Left hindlimb (tissue), 1 donor: ENCODE measurements at regions not wholly inside any gene's neighbourhood (a gene's known extent, or its start where the extent isn't known, plus 50 kb on each side); places are given as distances from the start of the nearest gene placed in this dataset.

Experiments
- DNase-seq: peaks from one replicate; pipeline ENCODE4 v3.0.0-alpha.2; 2018

DNA sequence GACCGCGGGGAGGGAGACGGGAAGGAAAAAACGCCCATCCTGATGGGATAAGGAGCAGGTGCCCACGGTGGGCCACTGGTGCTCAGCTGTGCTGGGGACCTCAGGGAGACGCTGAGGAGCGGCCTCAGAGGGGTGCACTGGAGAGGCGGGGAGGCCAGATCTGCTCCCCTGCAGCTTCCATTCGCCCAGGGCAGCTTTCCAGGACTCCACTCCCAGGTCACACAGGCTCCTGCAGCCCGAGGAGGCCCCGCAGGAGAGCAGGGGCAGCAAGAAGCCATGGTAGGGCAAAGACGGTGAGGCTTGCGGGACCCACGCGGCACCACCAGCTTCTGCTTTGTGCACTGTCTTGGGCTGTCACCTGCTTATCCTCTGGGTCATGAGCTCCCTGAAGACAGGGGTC, 82.5 kb upstream of the SULF2 start:
- no peak for DNase-seq

DNA sequence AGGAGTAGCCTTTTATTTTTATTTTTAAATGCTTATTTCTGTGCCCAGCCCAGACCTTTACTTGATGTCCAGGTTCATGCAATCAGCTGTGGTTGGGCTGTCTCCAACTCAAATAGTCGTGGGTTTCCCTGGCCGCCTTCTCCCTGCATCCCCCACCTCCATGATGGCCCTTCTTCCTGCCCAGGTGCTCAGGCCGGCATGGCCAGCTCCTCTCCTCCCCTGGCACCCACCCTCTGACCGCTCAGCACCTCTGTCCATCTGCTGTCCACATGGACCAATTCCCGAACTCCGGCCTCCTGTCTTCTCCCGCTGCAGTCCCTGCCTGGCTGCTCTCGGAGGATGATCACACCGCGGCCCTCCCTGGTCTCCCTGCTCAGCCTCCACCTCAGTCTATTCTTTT, 81.2 kb upstream of the SULF2 start:
- DNase-seq, result no peak

DNA sequence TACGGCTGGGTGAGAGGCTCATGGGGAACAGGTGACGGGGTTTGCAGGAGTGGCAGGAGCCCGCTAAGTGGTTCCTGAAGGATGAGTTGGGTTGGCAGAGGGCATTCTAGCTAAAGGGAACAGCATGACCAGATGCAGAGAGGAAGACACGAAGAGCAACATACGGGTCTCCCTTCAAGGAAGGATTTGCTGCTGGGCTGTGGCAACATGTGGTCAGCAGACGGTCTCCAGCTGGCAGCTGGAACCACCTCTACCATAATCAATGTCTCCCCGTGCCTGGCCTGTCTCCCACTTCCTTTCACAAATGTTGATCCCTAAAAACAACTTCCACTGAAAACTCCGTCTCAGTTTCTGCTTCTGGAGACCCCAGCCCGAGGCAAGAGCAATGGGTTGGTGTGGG, 80.6 kb upstream of the SULF2 start:
- no peak for DNase-seq

DNA sequence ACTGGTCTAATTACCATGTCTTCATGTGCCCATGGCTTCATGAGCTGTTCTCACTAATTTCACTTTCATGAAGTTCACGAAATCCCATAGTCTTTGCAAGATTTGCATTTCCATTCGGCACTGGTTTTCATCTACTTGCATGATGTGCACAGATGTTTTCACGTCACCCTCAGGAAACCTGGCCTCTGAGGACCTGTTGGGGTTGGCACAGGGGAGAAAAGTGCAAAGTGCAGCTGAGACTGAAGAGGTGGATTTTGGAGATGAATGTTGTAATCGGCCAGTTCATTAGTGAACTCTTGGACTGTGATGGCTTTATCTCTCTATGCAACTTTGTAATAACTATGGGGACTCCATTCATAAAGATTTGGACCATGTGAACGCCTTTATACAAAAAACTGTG, 80.2 kb upstream of the SULF2 start:
- DNase-seq, result no peak

DNA sequence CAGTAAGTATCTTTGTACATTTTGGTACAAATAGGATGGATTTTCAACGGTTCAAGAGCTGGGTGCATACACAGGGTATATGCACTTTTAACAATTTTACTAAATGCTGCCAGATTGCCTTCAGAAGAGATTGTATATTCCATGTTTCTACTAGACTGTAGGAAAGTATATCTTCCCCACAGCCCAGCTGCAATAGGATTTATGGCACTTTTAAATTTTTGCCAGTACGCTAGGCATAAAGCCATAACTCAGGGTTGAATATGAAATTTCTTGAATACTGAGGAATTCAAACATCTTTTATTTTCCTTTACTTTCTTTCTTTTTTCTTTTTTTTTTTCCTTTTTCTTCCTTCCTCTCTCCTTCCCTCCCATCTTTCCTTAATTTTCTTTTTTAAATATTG, 78.7 kb upstream of the SULF2 start:
- DNase-seq, result no peak

DNA sequence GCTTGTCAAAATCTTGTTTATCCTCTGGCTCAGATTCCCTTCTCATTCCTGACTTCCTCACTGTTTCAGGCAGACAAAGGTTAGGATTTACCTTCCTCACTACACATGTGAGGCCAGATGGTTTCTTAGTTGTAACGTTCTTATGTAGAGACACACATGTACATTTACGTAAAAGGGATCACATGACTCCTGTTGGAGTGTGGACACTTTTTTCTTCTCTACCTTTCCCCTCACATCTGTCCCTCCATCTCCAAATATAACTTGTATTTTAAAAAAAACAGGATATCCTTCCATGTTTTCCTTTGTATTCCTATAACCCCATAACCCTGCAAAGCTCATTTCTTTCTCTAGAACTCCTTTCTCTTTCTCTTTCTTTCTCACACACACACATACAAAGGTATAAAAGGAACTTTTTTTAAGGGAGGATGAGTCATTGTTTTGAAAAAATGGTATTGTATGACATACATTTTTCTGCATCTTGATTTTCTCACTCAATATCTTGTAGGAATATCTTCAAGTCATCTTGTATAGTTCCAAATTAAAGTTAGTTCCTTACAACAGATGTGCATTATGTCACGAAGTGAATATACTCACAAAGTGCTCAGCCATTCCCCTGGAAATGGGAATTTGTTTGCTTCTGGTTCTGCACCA, 78.2 kb upstream of the SULF2 start:
- DNase-seq, result no peak

DNA sequence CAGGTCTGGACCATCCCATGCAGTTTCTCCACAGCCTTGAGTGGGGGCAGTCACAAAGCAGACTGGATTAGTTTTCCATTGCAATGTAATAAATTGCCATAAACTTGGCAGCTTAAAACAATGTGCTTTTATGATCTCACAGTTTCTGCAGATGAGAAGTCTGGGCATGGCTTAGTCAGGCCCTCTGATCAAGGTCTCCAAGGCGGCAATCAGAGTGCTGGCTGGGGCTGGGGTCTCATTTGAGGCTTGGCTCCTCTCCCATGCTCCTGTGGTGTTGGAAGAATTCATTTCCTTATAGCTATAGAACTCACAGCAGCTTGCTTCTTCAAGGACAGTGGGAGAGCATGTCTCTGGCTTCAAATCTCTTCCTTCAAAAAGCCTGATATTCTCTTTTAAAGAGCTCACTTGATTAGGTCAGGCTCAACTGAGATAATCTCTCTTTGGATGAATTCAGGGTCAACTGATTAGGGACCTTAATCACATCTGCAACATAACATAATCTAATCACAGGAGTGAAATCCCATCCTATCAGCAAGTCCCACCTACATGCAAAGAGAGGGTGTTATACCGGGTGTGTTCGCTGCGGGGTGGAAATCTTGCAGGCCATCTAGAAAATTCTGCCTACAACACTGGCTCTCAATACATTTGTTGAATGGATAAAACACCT, 77.4 kb upstream of the SULF2 start:
- DNase-seq, result peak; percentile 70

DNA sequence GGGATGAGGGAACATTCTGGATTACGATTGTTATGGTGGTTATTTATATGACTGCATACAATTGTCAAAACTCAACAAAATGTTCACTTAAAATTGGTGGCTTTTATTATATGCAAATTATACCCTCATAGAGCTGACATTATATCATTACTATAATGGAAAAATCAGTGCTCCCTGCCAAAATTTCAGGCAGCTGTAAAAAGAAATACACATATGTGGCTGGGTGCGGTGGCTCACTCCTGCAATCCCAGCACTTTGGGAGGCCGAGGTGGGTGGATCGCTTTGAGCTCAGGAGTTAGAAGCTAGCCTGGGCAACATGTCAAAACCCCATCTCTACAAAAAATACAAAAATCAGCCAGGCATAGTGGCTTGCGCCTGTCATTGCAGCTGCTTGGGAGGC, 75.8 kb upstream of the SULF2 start:
- DNase-seq, result no peak

DNA sequence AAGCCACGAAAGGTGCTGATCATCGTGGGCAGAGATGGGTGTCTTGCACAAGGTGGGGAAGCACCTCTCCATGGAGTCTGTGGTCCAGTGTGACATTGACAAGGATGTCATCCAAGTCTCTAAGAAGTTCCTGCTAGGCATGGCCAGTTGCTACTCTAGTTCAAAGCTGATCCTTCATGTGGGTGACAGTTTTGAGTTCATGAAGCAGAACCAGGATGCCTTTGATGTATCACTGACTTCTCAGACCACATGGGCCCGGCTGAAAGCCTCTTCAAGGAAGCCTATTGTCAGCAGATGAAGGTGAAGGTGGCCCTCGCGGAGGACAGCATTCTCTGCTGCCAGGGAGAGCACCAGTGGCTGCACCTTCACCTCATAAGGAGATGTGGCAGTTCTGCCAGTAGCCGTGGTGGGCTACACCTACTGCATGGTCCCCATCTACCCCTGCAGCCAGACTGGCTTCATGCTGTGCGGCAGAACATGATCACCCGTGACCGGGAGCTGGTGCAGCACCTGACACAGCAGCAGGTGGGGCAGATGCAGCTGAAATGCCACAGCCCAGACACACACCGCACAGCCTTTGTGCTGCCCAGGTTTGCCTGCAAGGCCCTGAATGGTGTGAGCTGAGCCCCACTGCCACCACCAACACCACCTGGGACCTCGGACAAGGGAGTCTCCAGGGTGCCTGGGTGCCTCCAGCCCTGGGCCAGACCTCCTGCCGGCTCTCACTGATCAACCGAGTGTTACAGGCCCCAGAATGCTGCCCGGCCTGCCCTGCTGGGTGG, 75.0 kb upstream of the SULF2 start:
- DNase-seq, result no peak

DNA sequence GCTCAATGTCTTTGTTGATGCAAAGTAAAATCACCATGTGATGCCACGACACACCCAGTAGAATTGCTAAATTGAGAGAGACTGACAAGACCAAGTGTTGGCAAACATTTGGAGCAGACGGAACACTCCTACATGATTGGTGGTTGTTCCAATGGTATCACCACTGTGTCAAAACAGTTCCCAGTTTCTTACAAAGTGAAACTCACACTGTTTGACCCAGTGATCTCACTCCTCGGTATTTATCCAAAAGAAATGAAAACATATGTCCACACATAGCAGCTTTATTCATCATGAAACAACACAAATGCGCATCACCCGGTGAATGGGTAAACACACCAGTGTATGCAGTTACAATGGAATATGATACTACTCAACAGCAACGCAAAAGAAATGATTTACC, 74.0 kb upstream of the SULF2 start:
- DNase-seq, result no peak

DNA sequence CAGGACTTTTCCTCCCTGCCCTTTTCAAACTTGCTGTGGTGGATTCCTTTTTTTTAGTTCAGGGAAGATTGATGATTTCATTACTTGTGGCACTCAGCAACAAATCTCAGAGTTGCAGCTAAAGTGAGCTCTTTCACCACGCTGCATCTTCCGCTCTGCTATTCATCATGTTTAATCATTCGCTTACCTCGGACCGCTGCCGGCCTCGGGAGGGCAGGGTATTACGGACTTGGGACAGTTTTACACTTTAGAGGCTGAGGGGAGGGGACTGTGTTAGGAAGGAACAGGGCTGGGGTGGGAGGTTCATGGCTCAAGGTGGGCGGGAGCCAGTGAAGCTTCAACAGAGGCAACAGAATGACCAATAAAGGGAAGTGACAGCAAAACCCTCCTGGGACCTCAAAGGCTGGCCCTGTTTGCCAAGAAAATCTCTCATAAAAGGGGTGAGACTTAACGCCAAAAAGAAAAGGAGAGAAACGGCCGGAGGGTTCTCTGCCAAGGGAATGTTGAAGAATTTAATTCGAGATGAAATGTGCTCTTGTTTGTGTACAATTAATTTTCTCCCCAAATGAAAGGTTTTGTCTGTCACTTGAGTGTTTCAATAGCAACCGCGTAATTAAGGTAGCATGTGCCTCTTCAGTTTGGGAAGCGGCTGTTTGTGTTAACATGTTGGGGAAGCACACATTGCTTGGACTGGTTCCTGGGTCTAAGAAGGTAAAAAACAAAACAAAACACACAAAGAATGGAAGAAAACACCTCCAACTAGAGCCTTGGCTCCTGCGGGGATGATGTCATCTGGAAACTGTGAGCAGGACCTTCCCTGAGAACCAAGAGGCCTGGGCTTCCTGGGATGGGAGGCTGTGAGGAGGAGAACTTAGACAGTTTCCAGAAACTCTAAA, 72.5 kb upstream of the SULF2 start:
- DNase-seq, result peak; percentile 83

DNA sequence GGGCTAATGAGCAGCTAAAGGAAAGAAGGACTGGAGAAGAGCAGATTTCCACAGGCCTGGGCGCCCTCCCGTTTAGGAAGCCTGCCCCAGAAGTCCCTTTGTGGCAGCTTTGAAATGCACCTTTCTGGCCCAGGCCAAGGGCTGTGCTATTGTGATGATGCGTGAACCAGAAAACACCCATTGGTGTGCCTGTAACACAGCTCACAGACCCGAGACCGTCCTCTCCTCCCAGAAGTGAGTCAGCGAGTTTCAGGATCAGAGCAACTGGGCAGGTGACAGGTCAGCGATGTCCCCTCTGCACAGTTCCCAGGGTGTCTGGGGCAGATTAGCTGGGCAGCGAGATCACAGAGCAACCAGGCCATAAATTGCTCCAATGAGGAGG, 71.9 kb upstream of the SULF2 start:
- no peak for DNase-seq

DNA sequence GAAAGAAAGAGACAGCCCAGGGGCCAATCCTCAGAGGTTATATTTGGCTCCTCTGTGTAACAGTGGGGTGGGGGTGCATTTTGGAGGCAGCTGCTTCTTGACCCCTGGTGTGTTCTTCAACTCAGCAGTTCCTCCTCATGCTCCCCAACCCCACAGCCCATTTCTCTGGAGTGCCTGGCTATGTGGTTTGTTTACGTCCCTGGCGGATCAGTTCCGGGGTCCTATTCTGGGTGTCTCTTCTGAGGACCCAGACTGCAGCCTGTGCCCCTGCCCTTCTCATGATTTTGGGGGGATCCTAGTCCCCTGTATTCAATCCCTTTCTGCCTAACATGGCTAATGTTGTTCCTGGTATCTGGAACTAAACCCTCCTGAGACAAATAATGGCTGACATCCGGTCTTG, 70.5 kb upstream of the SULF2 start:
- no peak for DNase-seq

DNA sequence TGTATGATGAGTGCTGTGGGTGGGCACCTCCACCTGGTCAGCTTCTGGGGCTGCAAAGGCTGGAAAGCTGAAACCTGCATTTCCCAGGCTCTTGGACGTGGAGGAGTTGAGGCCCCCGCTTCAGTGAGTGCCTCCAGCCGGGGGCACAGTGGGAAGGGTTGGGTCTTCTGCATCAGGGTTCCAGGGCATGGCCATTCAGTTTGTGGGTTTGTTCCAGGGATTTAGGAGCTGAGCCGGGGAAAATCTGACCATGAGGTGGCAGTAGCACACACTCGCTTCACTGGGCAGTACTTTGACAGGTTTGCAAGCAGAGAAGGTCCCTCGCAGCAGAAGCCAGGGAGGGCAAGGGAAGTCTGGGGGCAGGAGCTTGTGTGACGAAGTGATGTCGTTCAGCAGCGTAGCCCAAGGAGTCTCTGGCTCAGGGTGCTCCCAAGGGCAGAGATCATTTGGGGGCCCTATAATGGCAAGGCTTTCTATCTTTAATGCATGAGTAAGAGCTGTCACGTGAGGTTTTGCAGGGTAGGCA, 69.5 kb upstream of the SULF2 start:
- DNase-seq, result no peak

DNA sequence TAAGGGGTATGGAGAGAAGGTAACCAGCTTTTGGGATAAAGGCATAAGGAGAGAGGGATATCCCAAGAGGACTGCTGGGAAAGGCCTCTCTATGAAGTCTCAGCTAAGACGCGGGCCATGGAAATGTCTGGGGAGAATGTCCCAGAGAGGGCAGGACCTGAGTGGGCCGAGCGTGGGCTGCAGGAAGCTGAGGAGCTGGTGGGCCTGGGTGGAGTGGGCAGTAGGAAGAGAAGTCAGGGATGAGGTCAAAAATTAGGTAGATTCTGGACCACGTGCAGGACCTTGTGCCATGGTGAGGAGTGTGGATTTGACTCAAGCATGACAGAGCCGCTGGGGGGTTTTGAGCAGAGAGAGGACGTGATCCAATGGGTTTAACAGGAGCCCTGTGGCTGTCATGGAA, 66.5 kb upstream of the SULF2 start:
- DNase-seq, result no peak

DNA sequence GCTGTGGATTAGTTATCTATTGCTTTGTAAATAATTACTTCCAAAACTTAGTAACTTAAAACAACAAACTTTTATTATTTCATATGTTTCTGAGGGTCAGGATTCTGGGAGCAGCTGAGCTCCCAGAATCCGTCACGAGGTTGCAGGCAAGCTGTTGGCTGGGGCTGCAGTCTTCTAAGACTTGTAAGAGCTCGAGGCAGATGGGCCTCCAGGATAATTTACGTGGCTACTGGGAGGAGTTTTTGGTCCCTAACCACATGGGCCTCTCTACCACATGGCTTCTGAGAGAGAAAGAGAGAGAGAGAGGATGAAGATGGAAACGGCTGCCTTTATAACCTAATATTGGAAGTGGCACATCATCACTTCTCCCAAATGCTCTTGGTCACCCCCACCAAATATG, 64.9 kb upstream of the SULF2 start:
- no peak for DNase-seq

DNA sequence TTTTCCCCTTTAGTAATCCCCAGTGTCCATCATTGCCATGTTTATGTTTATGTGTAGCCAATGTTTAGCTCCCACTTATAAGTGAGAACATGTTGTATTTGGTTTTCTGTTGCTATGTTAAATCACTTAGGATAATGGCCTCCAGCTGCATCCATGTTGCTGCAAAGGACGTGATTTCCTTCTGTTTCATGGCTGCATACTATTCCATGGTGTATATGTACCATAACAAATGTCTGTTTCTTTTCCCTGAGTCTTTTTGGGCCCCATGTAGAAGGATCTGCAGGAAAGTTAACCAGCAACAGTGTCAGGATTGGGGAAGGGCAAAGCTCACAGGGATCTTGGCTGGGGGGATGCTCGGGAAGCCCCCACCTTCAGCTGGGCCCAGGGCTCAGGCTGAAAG, 64.3 kb upstream of the SULF2 start:
- no peak for DNase-seq

DNA sequence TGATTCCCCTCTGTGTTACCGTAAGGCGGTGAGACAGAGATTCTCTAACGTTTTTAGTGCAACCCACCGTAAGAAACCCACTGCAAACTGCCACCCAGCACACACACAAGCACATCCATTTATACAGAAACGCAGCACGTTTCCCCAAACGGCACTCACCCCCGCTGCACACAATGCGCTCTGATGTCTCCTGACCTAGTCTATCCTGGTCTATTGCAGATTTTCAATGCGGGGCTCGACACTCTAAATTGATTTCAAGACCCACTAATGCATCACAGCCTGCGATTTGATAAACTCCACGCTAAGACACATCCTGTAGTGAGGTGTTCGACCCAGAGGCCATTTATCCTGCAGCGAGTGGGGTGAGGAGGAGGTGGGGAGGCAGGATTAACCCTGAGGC, 63.7 kb upstream of the SULF2 start:
- DNase-seq, result no peak

DNA sequence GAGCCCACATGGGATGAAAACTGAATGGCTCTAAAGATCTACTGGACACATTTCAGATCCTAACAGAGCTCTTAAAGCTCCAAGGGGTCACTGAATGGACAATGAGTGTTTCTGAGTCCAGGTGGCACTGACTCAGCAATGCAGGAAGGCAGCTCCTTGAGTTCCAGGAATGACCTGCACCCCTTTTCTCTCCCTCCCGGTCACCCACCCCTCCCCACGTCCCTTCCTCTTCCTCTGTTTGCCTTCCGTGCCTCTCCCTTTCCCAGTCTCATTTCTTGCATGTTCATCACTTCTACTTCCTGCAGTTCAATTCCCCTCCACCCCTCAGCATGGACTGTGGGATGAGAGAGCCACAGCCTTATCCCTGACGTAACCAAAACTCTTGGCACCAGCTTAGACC, 63.3 kb upstream of the SULF2 start:
- peak; percentile 12 for DNase-seq

DNA sequence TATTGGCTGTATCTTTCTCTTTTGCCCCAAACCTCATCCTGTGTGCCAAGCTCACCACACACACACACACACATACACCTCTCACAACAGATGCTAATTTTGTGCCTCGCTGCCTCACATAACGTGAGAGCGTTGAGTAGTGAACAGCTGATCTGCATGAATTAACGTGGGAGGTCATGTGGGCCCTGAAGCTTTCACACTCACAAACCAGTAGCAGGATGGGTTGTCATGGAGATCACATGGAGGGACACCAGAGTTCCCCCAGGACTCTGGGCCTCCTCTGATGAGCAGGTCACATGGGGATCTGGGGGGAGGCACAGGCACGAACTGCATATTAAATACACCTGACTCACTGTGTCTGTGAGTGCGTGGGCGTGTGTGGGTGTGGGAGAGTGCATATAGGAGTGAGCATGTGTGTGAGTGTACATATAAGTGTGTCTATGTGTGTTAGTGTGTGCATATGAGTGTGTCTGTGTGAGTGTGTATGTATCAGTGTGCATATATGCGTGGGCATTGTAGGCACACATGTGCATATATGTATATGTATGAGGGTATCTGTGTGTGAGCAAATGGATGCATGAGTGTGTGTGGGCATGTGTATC, 62.7 kb upstream of the SULF2 start:
- no peak for DNase-seq

DNA sequence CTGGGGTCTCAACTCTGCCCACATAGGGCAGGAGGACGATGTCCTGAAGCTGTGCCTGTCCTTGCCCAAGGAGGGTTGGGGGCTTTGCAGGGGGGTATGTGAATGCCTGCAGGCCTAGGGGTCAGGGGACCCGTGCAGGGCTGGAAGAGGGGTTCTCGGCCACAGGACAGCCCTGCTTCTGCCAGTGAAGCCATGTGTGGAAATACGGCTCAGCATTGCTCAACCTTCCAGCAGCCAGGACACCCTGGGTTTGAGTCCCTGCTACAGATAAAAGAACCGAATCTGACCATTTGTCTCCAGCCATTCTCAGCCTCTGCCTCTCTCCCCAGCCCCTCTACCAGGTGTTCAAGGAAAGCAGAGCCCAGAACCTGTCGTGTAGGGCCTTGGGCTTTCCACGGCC, 61.9 kb upstream of the SULF2 start:
- peak; percentile 3 for DNase-seq

DNA sequence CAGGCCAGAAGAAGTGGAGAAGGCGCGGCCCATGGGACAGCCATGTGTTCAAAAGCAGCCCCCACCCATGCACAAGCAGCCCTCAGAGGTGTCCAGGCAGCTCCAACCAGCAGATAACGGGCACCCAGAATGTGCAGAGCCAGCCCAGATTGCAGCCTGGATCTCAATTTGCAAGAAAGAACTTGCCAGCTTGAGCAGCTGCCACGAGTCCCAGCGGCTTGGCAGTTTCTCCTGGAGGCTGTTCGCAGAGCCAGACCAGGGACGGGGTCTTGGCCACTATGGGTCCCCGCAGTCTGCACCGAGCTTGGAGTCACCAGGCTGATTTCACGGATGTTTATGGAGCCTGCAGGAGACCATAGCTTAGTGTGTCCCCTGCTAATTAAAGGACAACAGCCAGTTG, 61.4 kb upstream of the SULF2 start:
- peak; percentile 29 for DNase-seq
